Ascending aorta (tissue), 2 donors: ENCODE measurements at regions not wholly inside any gene's neighbourhood (a gene's known extent, or its start where the extent isn't known, plus 50 kb on each side); places are given as distances from the start of the nearest gene placed in this dataset.

Source experiments
- DNase-seq, 2 donors: peaks; one replicate each; pipeline ENCODE4 v3.0.0-alpha.2; 2019; ENCODE audit warnings: low spot score in 2 of 2
- H3K27ac ChIP-seq, 2 donors: fragments of 200-600 bp; sonication (generic); one replicate each; pipeline ENCODE4 v1.5.1; 2016 to 2017; ENCODE audit warnings: mild to moderate bottlenecking in 1 of 2
- H3K27me3 ChIP-seq: fragments of 200-600 bp; sonication (generic); one replicate; pipeline ENCODE4 v1.5.1; 2017
- H3K36me3 ChIP-seq, 2 donors: fragments of 200-600 bp; sonication (generic); one replicate each; pipeline ENCODE4 v1.5.1; 2016
- H3K4me1 ChIP-seq, 2 donors: fragments of 200-600 bp; sonication (generic); one replicate each; pipeline ENCODE4 v1.5.1; 2016 to 2017; ENCODE audit warnings: mild to moderate bottlenecking in 1 of 2
- H3K4me3 ChIP-seq, 2 donors: fragments of 200-600 bp; sonication (generic); one replicate each; pipeline ENCODE4 v1.5.1; 2016 to 2017; ENCODE audit warnings: mild to moderate bottlenecking in 1 of 2
- H3K9me3 ChIP-seq, 2 donors: fragments of 200-600 bp; sonication (generic); one replicate each; pipeline ENCODE4 v1.5.1; 2016
- intact Hi-C: fragments of 100-400 bp; cut with DNase I; formaldehyde crosslinking; loops from one replicate; pipeline ENCODE4 v1.15.1; 2023
- TF ChIP-seq, protein P1 (sequence below), 3 experiments: fragments of 200-600 bp in 2 of 3; fragments of 450-650 bp in 1 of 3; sonication (generic) in 2 of 3; IDR thresholded peaks; one replicate each; pipeline ENCODE4 v1.5.1; 2016 to 2019; ENCODE audit warnings: antibody characterized with exemption in 3 of 3, mild to moderate bottlenecking in 1 of 3, moderate library complexity in 1 of 3

DNA sequence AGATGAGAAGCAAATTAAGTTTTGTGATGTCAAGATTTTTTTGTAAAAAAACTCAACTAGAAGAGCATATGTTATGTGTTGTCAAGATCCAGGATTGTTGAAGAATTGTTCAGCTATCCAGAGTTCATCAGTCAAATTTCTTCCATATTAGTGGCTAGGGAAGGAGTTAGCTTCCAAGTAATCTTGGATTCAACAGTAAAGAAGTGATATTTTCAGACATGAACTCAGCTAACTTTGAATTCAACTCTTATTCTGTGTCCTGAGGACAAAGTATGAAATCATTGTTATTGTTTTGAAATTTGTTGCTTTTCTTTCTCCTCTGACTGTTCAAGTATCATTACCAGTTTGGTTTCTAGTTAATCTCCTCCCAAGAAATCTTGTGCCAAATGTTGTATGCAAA lies 589.3 kb upstream of the NOVA1 start:
- H3K4me1 ChIP-seq: no peaks in the 10 kb centered on the region
- H3K27ac ChIP-seq: no peak overlapping the region
- intact Hi-C loops: no loop called here
- DNase-seq: no peak
- no peaks in the 10 kb centered on the region for H3K36me3 ChIP-seq
- H3K27me3 ChIP-seq: no peaks in the 10 kb centered on the region
- H3K9me3 ChIP-seq: no peaks in the 10 kb centered on the region
- H3K4me3 ChIP-seq: no peak overlapping the region
- TF ChIP-seq, protein P1, sequence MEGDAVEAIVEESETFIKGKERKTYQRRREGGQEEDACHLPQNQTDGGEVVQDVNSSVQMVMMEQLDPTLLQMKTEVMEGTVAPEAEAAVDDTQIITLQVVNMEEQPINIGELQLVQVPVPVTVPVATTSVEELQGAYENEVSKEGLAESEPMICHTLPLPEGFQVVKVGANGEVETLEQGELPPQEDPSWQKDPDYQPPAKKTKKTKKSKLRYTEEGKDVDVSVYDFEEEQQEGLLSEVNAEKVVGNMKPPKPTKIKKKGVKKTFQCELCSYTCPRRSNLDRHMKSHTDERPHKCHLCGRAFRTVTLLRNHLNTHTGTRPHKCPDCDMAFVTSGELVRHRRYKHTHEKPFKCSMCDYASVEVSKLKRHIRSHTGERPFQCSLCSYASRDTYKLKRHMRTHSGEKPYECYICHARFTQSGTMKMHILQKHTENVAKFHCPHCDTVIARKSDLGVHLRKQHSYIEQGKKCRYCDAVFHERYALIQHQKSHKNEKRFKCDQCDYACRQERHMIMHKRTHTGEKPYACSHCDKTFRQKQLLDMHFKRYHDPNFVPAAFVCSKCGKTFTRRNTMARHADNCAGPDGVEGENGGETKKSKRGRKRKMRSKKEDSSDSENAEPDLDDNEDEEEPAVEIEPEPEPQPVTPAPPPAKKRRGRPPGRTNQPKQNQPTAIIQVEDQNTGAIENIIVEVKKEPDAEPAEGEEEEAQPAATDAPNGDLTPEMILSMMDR (IDR thresholded peaks at IDR 0.05): no peak

DNA sequence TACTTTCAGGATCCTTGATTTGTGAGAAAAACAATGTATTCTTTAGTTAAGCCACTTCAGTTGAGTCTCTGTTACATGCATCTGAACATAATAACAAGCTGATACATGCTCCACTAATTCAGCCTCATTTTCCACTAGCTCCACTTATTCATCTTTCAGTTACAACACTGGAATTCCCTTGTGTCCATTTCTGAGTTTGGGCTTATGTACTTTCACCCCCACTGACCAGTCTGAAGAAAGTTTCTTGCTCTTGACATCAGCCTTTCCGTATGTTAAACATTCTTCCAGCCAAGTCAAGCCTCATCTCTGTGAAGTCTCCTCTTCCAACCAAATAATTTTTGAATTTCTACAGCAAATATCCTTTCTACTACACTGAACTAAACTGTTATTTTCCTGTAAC lies 592.5 kb upstream of the NOVA1 start:
- TF ChIP-seq, protein P1 (IDR thresholded peaks at IDR 0.05): no peak
- H3K4me3 ChIP-seq: no peak overlapping the region
- intact Hi-C loops: no loop called here
- H3K36me3 ChIP-seq: no peaks in the 10 kb centered on the region
- no peaks in the 10 kb centered on the region for H3K27me3 ChIP-seq
- no peak for DNase-seq
- H3K9me3 ChIP-seq: no peaks in the 10 kb centered on the region
- no peaks in the 10 kb centered on the region for H3K4me1 ChIP-seq
- no peak overlapping the region for H3K27ac ChIP-seq

DNA sequence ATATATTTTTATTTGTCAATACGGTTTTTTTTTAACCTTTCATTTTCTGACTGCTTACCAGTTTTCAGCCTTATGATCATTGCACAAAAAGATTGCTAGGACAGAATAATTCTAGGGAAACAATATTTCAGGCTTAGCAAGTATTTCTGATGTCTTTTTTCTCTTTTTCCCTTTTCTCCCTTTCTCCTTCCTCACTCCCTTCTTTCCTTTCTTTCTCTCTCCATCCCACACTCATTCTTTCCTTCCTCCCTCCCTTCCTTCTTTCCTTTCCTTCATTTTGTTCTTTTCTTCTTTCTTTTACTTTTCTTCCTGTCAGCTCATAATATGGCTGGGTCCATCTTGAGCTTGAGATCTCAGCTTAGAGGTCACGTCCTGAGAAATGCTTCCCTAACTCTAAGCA lies 601.4 kb upstream of the NOVA1 start:
- Histone ChIP-seq H3K4me3 (no peak overlapping the region), H3K36me3 (no peaks in the 10 kb centered on the region), H3K9me3 (no peaks in the 10 kb centered on the region), H3K27ac (no peak overlapping the region), H3K4me1 (no peaks in the 10 kb centered on the region), H3K27me3 (no peaks in the 10 kb centered on the region)
- no peak for DNase-seq
- intact Hi-C loops: no loop called here
- TF ChIP-seq, protein P1 (IDR thresholded peaks at IDR 0.05): no peak

DNA sequence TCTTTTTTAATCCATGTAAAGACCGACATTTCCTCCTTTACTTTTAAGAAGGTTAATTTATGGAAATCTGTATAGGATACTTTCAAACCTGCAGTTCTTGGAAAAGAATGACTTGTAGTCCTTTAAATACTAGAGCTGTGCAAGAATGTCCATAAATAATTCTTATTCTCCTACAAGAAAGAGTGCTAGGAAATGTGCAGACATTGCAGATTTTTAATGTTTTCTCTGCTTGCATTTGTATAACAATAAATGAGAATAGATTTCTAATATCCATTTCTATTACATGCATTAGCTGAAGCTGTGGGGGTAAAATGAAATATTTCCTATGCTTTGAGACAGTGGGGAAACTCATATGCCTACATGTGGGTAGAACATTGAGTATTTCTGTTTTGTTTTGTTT lies 607.2 kb upstream of the NOVA1 start:
- Histone ChIP-seq H3K27me3 (no peaks in the 10 kb centered on the region), H3K4me3 (no peak overlapping the region), H3K9me3 (no peaks in the 10 kb centered on the region), H3K36me3 (no peaks in the 10 kb centered on the region), H3K27ac (no peak overlapping the region), H3K4me1 (no peaks in the 10 kb centered on the region)
- intact Hi-C loops: no loop called here
- DNase-seq: no peak
- TF ChIP-seq, protein P1 (IDR thresholded peaks at IDR 0.05): no peak

DNA sequence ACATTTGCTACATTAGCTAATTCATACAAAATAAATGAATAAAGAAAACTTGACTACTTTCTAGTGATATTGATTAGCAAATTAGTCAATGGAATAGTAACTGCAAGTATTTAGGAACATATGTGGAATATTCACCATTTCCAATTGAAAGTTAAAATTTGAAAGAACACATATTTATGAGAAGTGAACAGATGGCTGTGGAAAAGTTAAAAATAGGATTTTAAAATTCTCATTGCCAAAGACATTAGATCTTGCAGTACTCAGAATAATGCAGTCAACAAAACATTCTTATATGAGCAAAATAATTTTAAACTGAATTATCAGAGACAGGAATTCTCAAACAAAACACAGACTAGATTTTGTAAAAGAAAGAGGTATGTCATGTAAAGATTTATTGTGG lies 613.9 kb upstream of the NOVA1 start:
- intact Hi-C loops: no loop called here
- Histone ChIP-seq H3K27ac (no peak overlapping the region), H3K9me3 (no peaks in the 10 kb centered on the region), H3K27me3 (no peaks in the 10 kb centered on the region), H3K36me3 (no peaks in the 10 kb centered on the region), H3K4me1 (no peaks in the 10 kb centered on the region), H3K4me3 (no peak overlapping the region)
- DNase-seq: no peak
- TF ChIP-seq, protein P1 (IDR thresholded peaks at IDR 0.05): no peak

DNA sequence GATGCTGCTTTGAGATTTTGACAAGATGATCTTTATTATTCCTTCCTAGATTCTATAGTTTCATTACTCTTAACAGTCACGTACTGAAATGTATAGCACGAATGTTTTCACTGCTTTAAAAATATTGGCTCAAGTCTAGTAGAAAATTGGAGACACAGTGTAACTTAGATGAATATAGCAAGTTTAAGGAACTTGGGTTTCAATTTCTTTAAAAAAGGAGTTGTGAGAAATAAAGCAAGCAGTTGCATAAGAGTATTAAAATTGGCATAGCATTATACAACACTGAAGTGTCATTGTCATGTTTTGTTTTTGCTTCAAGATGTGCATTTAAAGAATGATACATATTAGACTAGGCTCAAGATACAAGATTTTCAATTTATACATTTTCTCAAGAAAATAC lies 624.8 kb upstream of the NOVA1 start:
- intact Hi-C loops: no loop called here

More for the DNA sequence above, 624.8 kb upstream of the NOVA1 start:
- H3K36me3 ChIP-seq: no peaks in the 10 kb centered on the region
- DNase-seq: no peak
- H3K4me1 ChIP-seq: no peaks in the 10 kb centered on the region
- no peak overlapping the region for H3K4me3 ChIP-seq
- TF ChIP-seq, protein P1 (IDR thresholded peaks at IDR 0.05): no peak
- no peaks in the 10 kb centered on the region for H3K9me3 ChIP-seq
- no peaks in the 10 kb centered on the region for H3K27me3 ChIP-seq
- H3K27ac ChIP-seq: no peak overlapping the region
